Testis (tissue), 2 donors: ENCODE measurements at regions not wholly inside any gene's neighbourhood (a gene's known extent, or its start where the extent isn't known, plus 50 kb on each side); places are given as distances from the start of the nearest gene placed in this dataset.
"Not testable (repeated sequence)": the region's sequence is repeated elsewhere in the genome, so short reads cannot be mapped to it uniquely, and the experiment has no call there.

Experiments
- POLR2A ChIP-seq: fragments of 450-650 bp; IDR thresholded peaks from one replicate; pipeline ENCODE4 v1.6.1; 2017; ENCODE audit warnings: antibody characterized with exemption, mild to moderate bottlenecking, moderate library complexity
- TF ChIP-seq, protein P1 (sequence below), 3 experiments: fragments of 450-650 bp in 2 of 3; fragments of 200-600 bp in 1 of 3; sonication (generic) in 1 of 3; IDR thresholded peaks; one replicate each; pipeline ENCODE4 v1.5.1; 2016 to 2019; ENCODE audit warnings: antibody characterized with exemption in 3 of 3, mild to moderate bottlenecking in 2 of 3, moderate library complexity in 1 of 3

GRCh38 chr10:38242061-38242649 lies 148.0 kb downstream of the ZNF37A start:
- TF ChIP-seq, protein P1, sequence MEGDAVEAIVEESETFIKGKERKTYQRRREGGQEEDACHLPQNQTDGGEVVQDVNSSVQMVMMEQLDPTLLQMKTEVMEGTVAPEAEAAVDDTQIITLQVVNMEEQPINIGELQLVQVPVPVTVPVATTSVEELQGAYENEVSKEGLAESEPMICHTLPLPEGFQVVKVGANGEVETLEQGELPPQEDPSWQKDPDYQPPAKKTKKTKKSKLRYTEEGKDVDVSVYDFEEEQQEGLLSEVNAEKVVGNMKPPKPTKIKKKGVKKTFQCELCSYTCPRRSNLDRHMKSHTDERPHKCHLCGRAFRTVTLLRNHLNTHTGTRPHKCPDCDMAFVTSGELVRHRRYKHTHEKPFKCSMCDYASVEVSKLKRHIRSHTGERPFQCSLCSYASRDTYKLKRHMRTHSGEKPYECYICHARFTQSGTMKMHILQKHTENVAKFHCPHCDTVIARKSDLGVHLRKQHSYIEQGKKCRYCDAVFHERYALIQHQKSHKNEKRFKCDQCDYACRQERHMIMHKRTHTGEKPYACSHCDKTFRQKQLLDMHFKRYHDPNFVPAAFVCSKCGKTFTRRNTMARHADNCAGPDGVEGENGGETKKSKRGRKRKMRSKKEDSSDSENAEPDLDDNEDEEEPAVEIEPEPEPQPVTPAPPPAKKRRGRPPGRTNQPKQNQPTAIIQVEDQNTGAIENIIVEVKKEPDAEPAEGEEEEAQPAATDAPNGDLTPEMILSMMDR (IDR thresholded peaks at IDR 0.05) = not testable (repeated sequence)
- not testable (repeated sequence) for TF ChIP-seq POLR2A
